Naive thymus-derived CD4-positive, alpha-beta T cell (primary cell): ENCODE measurements at regions not wholly inside any gene's neighbourhood (a gene's known extent, or its start where the extent isn't known, plus 50 kb on each side); places are given as distances from the start of the nearest gene placed in this dataset.

ENCODE experiments used
- ATAC-seq: fragments of 150-1000 bp; cut with Tn5 transposase; 2 replicates; pipeline ENCODE4 v1.10.0; 2021; ENCODE audit warnings: mild to moderate bottlenecking, moderate library complexity
- CTCF ChIA-PET: fragments of 350-600 bp; sonication (Branson Sonifier 250); formaldehyde crosslinking; loops from one replicate; lab custom pipeline; 2021; ENCODE audit warnings: antibody characterized with exemption; lab: Charles Lee
- POLR2A ChIA-PET: fragments of 350-600 bp; sonication (Branson Sonifier 250); formaldehyde crosslinking; loops from one replicate; lab custom pipeline; 2021; ENCODE audit warnings: antibody characterized with exemption, inconsistent platforms; lab: Charles Lee
- DNase-seq, 9 donors: peaks; one replicate each; pipeline versions ENCODE4 v3.0.0 to v3.0.0-alpha.2; 2020 to 2022; ENCODE audit warnings: mixed read lengths in 1 of 9
- H3K27ac ChIP-seq: one replicate; pipeline ENCODE4 v1.7.0; 2013; ENCODE audit warnings: mild to moderate bottlenecking, low read depth, low read length, moderate library complexity
- H3K27me3 ChIP-seq, 2 donors: one replicate each; pipeline ENCODE4 v1.7.0; 2013; ENCODE audit warnings: low read length in 2 of 2, mild to moderate bottlenecking in 2 of 2, moderate library complexity in 2 of 2; ENCODE audit not compliant: control insufficient read depth in 2 of 2, insufficient read depth in 2 of 2
- H3K36me3 ChIP-seq, 3 experiments: 1 replicate in 2 of 3; 2 replicates in 1 of 3; pipeline ENCODE4 v1.7.0; 2013; ENCODE audit warnings: low read length in 3 of 3, mild to moderate bottlenecking in 3 of 3, moderate library complexity in 1 of 3; ENCODE audit not compliant: insufficient read depth in 3 of 3, control insufficient read depth in 2 of 3
- H3K4me1 ChIP-seq, 2 donors: one replicate each; pipeline ENCODE4 v1.7.0; 2013; ENCODE audit warnings: low read length in 2 of 2, mild to moderate bottlenecking in 2 of 2, moderate library complexity in 1 of 2; ENCODE audit not compliant: control insufficient read depth in 2 of 2, insufficient read depth in 2 of 2
- H3K4me3 ChIP-seq: 2 replicates; pipeline ENCODE4 v1.7.0; 2013; ENCODE audit warnings: mild to moderate bottlenecking, low read length
- H3K9me3 ChIP-seq, 3 experiments: 1 replicate in 2 of 3; 2 replicates in 1 of 3; pipeline ENCODE4 v1.7.0; 2013; ENCODE audit warnings: low read length in 3 of 3; ENCODE audit not compliant: control insufficient read depth in 2 of 3
- H3K27ac Mint-ChIP-seq, 9 donors: one replicate each; pipeline ENCODE4 v1.8.0; 2020 to 2022; ENCODE audit warnings: mixed read lengths in 9 of 9, mild to moderate bottlenecking in 8 of 9, moderate library complexity in 5 of 9, inconsistent platforms in 2 of 9
- H3K27me3 Mint-ChIP-seq, 5 donors: one replicate each; pipeline ENCODE4 v1.8.0; 2021 to 2022; ENCODE audit warnings: mixed read lengths in 5 of 5, mild to moderate bottlenecking in 1 of 5
- H3K36me3 Mint-ChIP-seq, 5 donors: one replicate each; pipeline ENCODE4 v1.8.0; 2020 to 2022; ENCODE audit warnings: mixed read lengths in 5 of 5, mild to moderate bottlenecking in 3 of 5, inconsistent platforms in 1 of 5
- H3K4me1 Mint-ChIP-seq, 7 donors: one replicate each; pipeline ENCODE4 v1.8.0; 2020 to 2022; ENCODE audit warnings: mixed read lengths in 7 of 7, mild to moderate bottlenecking in 3 of 7, inconsistent platforms in 1 of 7
- H3K4me3 Mint-ChIP-seq, 10 donors: one replicate each; pipeline ENCODE4 v1.8.0; 2020 to 2022; ENCODE audit warnings: mild to moderate bottlenecking in 10 of 10, mixed read lengths in 10 of 10, moderate library complexity in 6 of 10, inconsistent platforms in 2 of 10
- H3K9me3 Mint-ChIP-seq, 11 donors: one replicate each; pipeline ENCODE4 v1.8.0; 2020 to 2022; ENCODE audit warnings: mixed read lengths in 11 of 11, mild to moderate bottlenecking in 4 of 11, inconsistent platforms in 1 of 11, moderate library complexity in 1 of 11
- intact Hi-C, 2 donors: fragments of 100-400 bp; cut with micrococcal nuclease; formaldehyde crosslinking; loops; one replicate each; pipeline ENCODE4 v1.15.1; 2023

GRCh38 chrX:35382966-35383365 lies 415.2 kb upstream of the MAGEB16 start:
- no peak for DNase-seq
- Mint-ChIP-seq H3K27ac (no peak overlapping the region), H3K4me1 (no peaks in the 10 kb centered on the region), H3K27me3 (no peaks in the 10 kb centered on the region), H3K4me3 (no peak overlapping the region), H3K9me3 (peaks cover 0 to 4% (median 0%) of the 10 kb centered on the region in 11 donors), H3K36me3 (no peaks in the 10 kb centered on the region)
- Histone ChIP-seq H3K4me1 (no peaks in the 10 kb centered on the region), H3K36me3 (no peaks in the 10 kb centered on the region), H3K9me3 (no peaks in the 10 kb centered on the region), H3K27ac (no peak overlapping the region), H3K27me3 (no peaks in the 10 kb centered on the region), H3K4me3 (no peak overlapping the region)
- ATAC-seq, result no peak
- POLR2A ChIA-PET, result no interaction called here
- CTCF ChIA-PET, result no interaction called here
- intact Hi-C loops, result no loop called here

GRCh38 chrX:35392232-35392631 lies 405.9 kb upstream of the MAGEB16 start:
- H3K9me3 Mint-ChIP-seq, result peaks cover 0 to 15% (median 1%) of the 10 kb centered on the region in 11 donors
- H3K27me3 ChIP-seq, result no peaks in the 10 kb centered on the region
- no peaks in the 10 kb centered on the region for H3K4me1 ChIP-seq
- no peak for DNase-seq
- H3K36me3 Mint-ChIP-seq, result no peaks in the 10 kb centered on the region
- no peak overlapping the region for H3K27ac ChIP-seq
- intact Hi-C loops, result no loop called here
- ChIA-PET POLR2A (no interaction called here), CTCF (no interaction called here)
- no peak overlapping the region for H3K4me3 Mint-ChIP-seq
- no peaks in the 10 kb centered on the region for H3K27me3 Mint-ChIP-seq
- no peak overlapping the region for H3K27ac Mint-ChIP-seq
- no peaks in the 10 kb centered on the region for H3K4me1 Mint-ChIP-seq
- no peaks in the 10 kb centered on the region for H3K36me3 ChIP-seq
- ATAC-seq, result no peak
- no peaks in the 10 kb centered on the region for H3K9me3 ChIP-seq
- no peak overlapping the region for H3K4me3 ChIP-seq

- CTCF ChIA-PET, result no interaction called here
- Mint-ChIP-seq H3K27ac (no peak overlapping the region), H3K9me3 (peaks cover 0 to 5% (median 0%) of the 10 kb centered on the region in 11 donors), H3K4me1 (no peaks in the 10 kb centered on the region), H3K36me3 (no peaks in the 10 kb centered on the region), H3K4me3 (no peak overlapping the region), H3K27me3 (no peaks in the 10 kb centered on the region)
- Histone ChIP-seq H3K4me3 (no peak overlapping the region), H3K36me3 (no peaks in the 10 kb centered on the region), H3K4me1 (no peaks in the 10 kb centered on the region), H3K9me3 (no peaks in the 10 kb centered on the region), H3K27me3 (no peaks in the 10 kb centered on the region), H3K27ac (no peak overlapping the region)
- DNase-seq, result no peak
- POLR2A ChIA-PET, result no interaction called here
- no peak for ATAC-seq
- intact Hi-C loops, result no loop called here
Measured at GRCh38 chrX:35406386-35406785, 391.8 kb upstream of the MAGEB16 start.

GRCh38 chrX:35416782-35417181 lies 381.4 kb upstream of the MAGEB16 start:
- no peak overlapping the region for H3K27ac Mint-ChIP-seq
- DNase-seq, result no peak
- POLR2A ChIA-PET, result no interaction called here
- peaks cover 0 to 19% (median 3%) of the 10 kb centered on the region in 11 donors for H3K9me3 Mint-ChIP-seq
- Histone ChIP-seq H3K27me3 (no peaks in the 10 kb centered on the region), H3K27ac (no peak overlapping the region), H3K4me3 (no peak overlapping the region), H3K4me1 (no peaks in the 10 kb centered on the region), H3K36me3 (no peaks in the 10 kb centered on the region), H3K9me3 (no peaks in the 10 kb centered on the region)
- CTCF ChIA-PET, result no interaction called here
- H3K36me3 Mint-ChIP-seq, result no peaks in the 10 kb centered on the region
- no peak overlapping the region for H3K4me3 Mint-ChIP-seq
- H3K4me1 Mint-ChIP-seq, result no peaks in the 10 kb centered on the region
- ATAC-seq, result no peak
- H3K27me3 Mint-ChIP-seq, result no peaks in the 10 kb centered on the region
- intact Hi-C loops, result no loop called here

GRCh38 chrX:35432056-35432455 lies 366.1 kb upstream of the MAGEB16 start:
- H3K27ac Mint-ChIP-seq, result no peak overlapping the region
- Histone ChIP-seq H3K27ac (no peak overlapping the region), H3K4me3 (no peak overlapping the region), H3K4me1 (no peaks in the 10 kb centered on the region), H3K36me3 (no peaks in the 10 kb centered on the region), H3K27me3 (no peaks in the 10 kb centered on the region), H3K9me3 (no peaks in the 10 kb centered on the region)
- H3K9me3 Mint-ChIP-seq, result peaks cover 0 to 17% (median 0%) of the 10 kb centered on the region in 11 donors
- no peak overlapping the region for H3K4me3 Mint-ChIP-seq
- H3K27me3 Mint-ChIP-seq, result no peaks in the 10 kb centered on the region
- POLR2A ChIA-PET, result no interaction called here
- intact Hi-C loops, result no loop called here
- no peak for ATAC-seq
- no peak for DNase-seq
- CTCF ChIA-PET, result no interaction called here
- H3K4me1 Mint-ChIP-seq, result no peaks in the 10 kb centered on the region
- no peaks in the 10 kb centered on the region for H3K36me3 Mint-ChIP-seq

GRCh38 chrX:35439034-35439660 lies 359.0 kb upstream of the MAGEB16 start:
- Mint-ChIP-seq H3K27me3 (no peaks in the 10 kb centered on the region), H3K36me3 (no peaks in the 10 kb centered on the region), H3K27ac (no peak overlapping the region), H3K4me3 (no peak overlapping the region), H3K4me1 (no peaks in the 10 kb centered on the region), H3K9me3 (peaks cover 0 to 5% (median 2%) of the 10 kb centered on the region in 11 donors)
- ATAC-seq (no peak), DNase-seq (no peak)
- no peak overlapping the region for H3K27ac ChIP-seq
- intact Hi-C loops, result no loop called here
- no peaks in the 10 kb centered on the region for H3K4me1 ChIP-seq
- CTCF ChIA-PET, result no interaction called here
- no peaks in the 10 kb centered on the region for H3K9me3 ChIP-seq
- H3K36me3 ChIP-seq, result no peaks in the 10 kb centered on the region
- H3K27me3 ChIP-seq, result no peaks in the 10 kb centered on the region
- POLR2A ChIA-PET, result no interaction called here
- H3K4me3 ChIP-seq, result no peak overlapping the region

- intact Hi-C loops, result no loop called here
Measured at GRCh38 chrX:35439692-35440091, 358.4 kb upstream of the MAGEB16 start.

More at GRCh38 chrX:35439692-35440091, 358.4 kb upstream of the MAGEB16 start:
- H3K27ac ChIP-seq, result no peak overlapping the region
- Mint-ChIP-seq H3K9me3 (peaks cover 0 to 5% (median 2%) of the 10 kb centered on the region in 11 donors), H3K36me3 (no peaks in the 10 kb centered on the region), H3K27ac (no peak overlapping the region), H3K27me3 (no peaks in the 10 kb centered on the region), H3K4me3 (no peak overlapping the region), H3K4me1 (no peaks in the 10 kb centered on the region)
- H3K4me3 ChIP-seq, result no peak overlapping the region
- CTCF ChIA-PET, result no interaction called here
- no peak for DNase-seq
- H3K9me3 ChIP-seq, result no peaks in the 10 kb centered on the region
- no peaks in the 10 kb centered on the region for H3K4me1 ChIP-seq
- no peak for ATAC-seq
- H3K36me3 ChIP-seq, result no peaks in the 10 kb centered on the region
- no peaks in the 10 kb centered on the region for H3K27me3 ChIP-seq
- POLR2A ChIA-PET, result no interaction called here
